ENCODE measurements at regions not wholly inside any gene's neighbourhood (a gene's known extent, or its start where the extent isn't known, plus 50 kb on each side); places are given as distances from the start of the nearest gene placed in this dataset.

GRCh38 chr12:24751181-24751580 is 197.7 kb downstream of the BCAT1 start (continued):
- TF ChIP-seq ZNF174 (CRISPR knock-in tag; IDR thresholded peaks at IDR 0.05) (no peak), SREBF2 (CRISPR knock-in tag; IDR thresholded peaks at IDR 0.05) (no peak)

- ChIA-PET POLR2A (no interaction called here), CTCF (ENCODE audit: low intra/inter-chr PET ratio) (no interaction called here)
- DNase-seq (ENCODE audit: extremely low read depth in 1 of 4, low spot score in 3 of 4) (no peak), FAIRE-seq (no peak), ATAC-seq (no peak)
- Histone ChIP-seq H3K9ac (ENCODE audit: insufficient read depth in 1 of 2, low read depth in 2 of 2, low read length in 2 of 2) (no peak overlapping the region), H3K79me2 (ENCODE audit: control insufficient read depth, insufficient read depth, low read length) (no peaks in the 10 kb centered on the region), H2AFZ (ENCODE audit: low read depth, low read length) (no peak overlapping the region), H3K36me3 (ENCODE audit: control insufficient read depth, insufficient read depth, low read length) (no peaks in the 10 kb centered on the region), H4K20me1 (replicated peaks; ENCODE audit: control insufficient read depth, insufficient read depth, low read length) (no peaks in the 10 kb centered on the region), H3K4me2 (ENCODE audit: insufficient read depth, low read length) (no peak overlapping the region), H3K27ac (ENCODE audit: extremely low read depth, low read depth, low read length) (no peak overlapping the region), H3K27me3 (ENCODE audit: control insufficient read depth in 2 of 2, insufficient read depth in 2 of 2, low read length in 2 of 2) (no peaks in the 10 kb centered on the region), H3K4me1 (replicated peaks in 1 of 2; ENCODE audit: control insufficient read depth in 2 of 2, insufficient read depth in 2 of 2, low read length in 2 of 2) (no peaks in the 10 kb centered on the region; a peak in 1 of 5 replicates), H3K9me1 (ENCODE audit: control insufficient read depth, insufficient read depth, low read length) (no peaks in the 10 kb centered on the region), H3K9me3 (replicated peaks; ENCODE audit: control insufficient read depth, insufficient read depth, low read depth, low read length) (no peaks in the 10 kb centered on the region), H3K4me3 (no peak overlapping the region)
- in situ Hi-C loops (cut with MboI) (no loop called here), intact Hi-C loops (cut with micrococcal nuclease) (no loop called here)
- TF ChIP-seq MYC (IDR thresholded peaks at IDR 0.05; ENCODE audit: low read depth, low read length) (no peak), MYC (CRISPR knock-in tag; IDR thresholded peaks at IDR 0.05; ENCODE audit: borderline replicate concordance, low read depth) (no peak), NR0B1 (IDR thresholded peaks at IDR 0.05; ENCODE audit: partially characterized antibody) (no peak), ATF2 (CRISPR knock-in tag; IDR thresholded peaks at IDR 0.05) (no peak), SOX6 (IDR thresholded peaks at IDR 0.05) (no peak), ZNF174 (CRISPR knock-in tag; IDR thresholded peaks at IDR 0.05) (no peak)
- WGBS (ENCODE audit: insufficient coverage, low coverage, missing lambda C conversion rate) = 20% methylated on average over 3 of the region's 3 CpGs
- no TSS peak for BruUV-seq (replicated peaks)
Observed at GRCh38 chr12:24750263-24750662, 198.6 kb downstream of the BCAT1 start.
